GM23338 (cell line): ENCODE measurements at regions not wholly inside any gene's neighbourhood (a gene's known extent, or its start where the extent isn't known, plus 50 kb on each side); places are given as distances from the start of the nearest gene placed in this dataset.
A peak's percentile ranks its signal among the peaks of the same experiment; 100 is the strongest.

Source experiments
- ATAC-seq: fragments of 200-7000 bp; cut with Tn5 transposase; 3 replicates; pipeline ENCODE4 v1.9.1; 2020
- DNase-seq: peaks from one replicate; pipeline ENCODE4 v3.0.0-alpha.2; 2015; ENCODE audit warnings: low spot score
- H2AFZ ChIP-seq: fragments of 200-600 bp; sonication (generic); 2 replicates; pipeline ENCODE4 v1.8.0; 2016; ENCODE audit warnings: antibody characterized with exemption, mild to moderate bottlenecking, moderate library complexity
- H3F3A ChIP-seq: fragments of 200-600 bp; sonication (generic); replicated peaks from 2 replicates; pipeline ENCODE4 v1.8.0; 2017; ENCODE audit warnings: antibody characterized with exemption, mixed run types, low read depth
- H3K27ac ChIP-seq: fragments of 200-600 bp; sonication (generic); 2 replicates; pipeline ENCODE4 v1.6.1; 2016; ENCODE audit warnings: low read depth
- H3K27me3 ChIP-seq: fragments of 200-600 bp; sonication (generic); 2 replicates; pipeline ENCODE4 v1.8.0; 2016; ENCODE audit warnings: mild to moderate bottlenecking, mixed run types, moderate library complexity; ENCODE audit not compliant: insufficient read depth
- H3K36me3 ChIP-seq: fragments of 200-600 bp; sonication (generic); 2 replicates; pipeline ENCODE4 v1.8.0; 2016; ENCODE audit warnings: mild to moderate bottlenecking; ENCODE audit not compliant: insufficient read depth
- H3K4me1 ChIP-seq: fragments of 200-600 bp; sonication (generic); 2 replicates; pipeline ENCODE4 v1.8.0; 2016; ENCODE audit warnings: mild to moderate bottlenecking, moderate library complexity; ENCODE audit not compliant: insufficient read depth
- H3K4me2 ChIP-seq: fragments of 200-600 bp; sonication (generic); 2 replicates; pipeline ENCODE4 v1.7.1; 2017; ENCODE audit warnings: mixed run types
- H3K4me3 ChIP-seq: fragments of 200-600 bp; sonication (generic); 2 replicates; pipeline ENCODE4 v1.6.1; 2016; ENCODE audit warnings: mixed run types
- H3K79me2 ChIP-seq: fragments of 200-600 bp; sonication (generic); replicated peaks from 2 replicates; pipeline ENCODE4 v1.8.0; 2017; ENCODE audit warnings: mild to moderate bottlenecking; ENCODE audit not compliant: insufficient read depth
- H3K9me2 ChIP-seq: fragments of 200-600 bp; sonication (generic); 2 replicates; pipeline ENCODE4 v1.8.0; 2017; ENCODE audit not compliant: insufficient read depth
- H4K20me1 ChIP-seq: fragments of 200-600 bp; sonication (generic); replicated peaks from 2 replicates; pipeline ENCODE4 v1.8.0; 2017; ENCODE audit warnings: mild to moderate bottlenecking; ENCODE audit not compliant: insufficient read depth
- H3K27ac Mint-ChIP-seq: 2 replicates; pipeline ENCODE4 v1.8.0; 2020; ENCODE audit warnings: inconsistent platforms, mild to moderate bottlenecking, moderate library complexity, mixed read lengths
- H3K27me3 Mint-ChIP-seq: 3 replicates; pipeline ENCODE4 v1.8.0; 2022; ENCODE audit warnings: low read depth, mild to moderate bottlenecking, moderate library complexity, mixed read lengths, inconsistent platforms; ENCODE audit not compliant: insufficient read depth, poor library complexity
- H3K36me3 Mint-ChIP-seq: 3 replicates; pipeline ENCODE4 v1.8.0; 2021; ENCODE audit warnings: low read depth, mild to moderate bottlenecking, inconsistent platforms, moderate library complexity, mixed read lengths
- H3K4me1 Mint-ChIP-seq: 3 replicates; pipeline ENCODE4 v1.8.0; 2020; ENCODE audit warnings: mild to moderate bottlenecking, inconsistent platforms, mixed read lengths
- H3K4me3 Mint-ChIP-seq: 3 replicates; pipeline ENCODE4 v1.8.0; 2021; ENCODE audit warnings: moderate library complexity, mild to moderate bottlenecking, inconsistent platforms, mixed read lengths
- H3K9me3 Mint-ChIP-seq: 3 replicates; pipeline ENCODE4 v1.8.0; 2020; ENCODE audit warnings: moderate library complexity, mild to moderate bottlenecking, inconsistent platforms, mixed read lengths
- CREB1 ChIP-seq: fragments of 250-450 bp; sonication (Bioruptor Pico); IDR thresholded peaks from 2 replicates; pipeline ENCODE4 v1.5.0; 2020; ENCODE audit warnings: low read depth, mild to moderate bottlenecking, moderate library complexity
- JUNB ChIP-seq: IDR thresholded peaks from one replicate; pipeline ENCODE4 v1.6.1; 2016; ENCODE audit warnings: antibody characterized with exemption; ENCODE audit not compliant: unreplicated experiment
- TF ChIP-seq, protein P1 (sequence below), 2 experiments: fragments of 200-600 bp in 1 of 2; sonication (generic) in 1 of 2; conservative IDR thresholded peaks; 2 replicates each; pipeline versions ENCODE4 v1.5.1 to v1.6.1; 2016 to 2017; ENCODE audit warnings: antibody characterized with exemption in 2 of 2, low read depth in 2 of 2, mild to moderate bottlenecking in 2 of 2, moderate library complexity in 1 of 2
- TF ChIP-seq, protein P2 (sequence below): IDR thresholded peaks from one replicate; pipeline ENCODE4 v1.6.1; 2018; ENCODE audit warnings: antibody characterized with exemption; ENCODE audit not compliant: unreplicated experiment

DNA sequence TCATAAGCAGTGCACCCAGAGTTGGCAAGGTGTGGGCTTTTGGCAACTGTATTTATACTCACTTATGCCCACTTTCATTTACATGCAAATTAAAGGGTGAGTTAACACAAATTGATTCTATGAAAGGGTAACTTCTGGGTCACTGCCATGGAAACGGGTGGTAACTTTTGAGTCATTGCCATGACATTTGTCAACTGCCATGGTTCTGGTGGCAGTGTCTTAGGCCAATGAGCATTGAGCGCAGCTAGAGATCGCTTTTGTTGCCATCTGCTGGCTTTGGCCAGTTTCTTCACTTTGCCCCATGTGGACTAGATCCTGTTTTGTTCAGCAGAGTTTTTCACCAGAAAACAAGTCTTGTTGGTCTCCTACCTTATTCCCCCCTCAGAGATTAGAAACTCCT, 170.8 kb upstream of the NUDT6 start:
- no peaks in the 10 kb centered on the region for H3K9me2 ChIP-seq
- no peak overlapping the region for H3K27ac ChIP-seq
- H4K20me1 ChIP-seq = no peaks in the 10 kb centered on the region
- ATAC-seq (no peak), DNase-seq (no peak)
- H3F3A ChIP-seq = no peaks in the 10 kb centered on the region
- Mint-ChIP-seq H3K27ac (no peak overlapping the region), H3K4me1 (no peaks in the 10 kb centered on the region), H3K36me3 (peaks cover 23% of the 10 kb centered on the region), H3K27me3 (peaks cover 2% of the 10 kb centered on the region), H3K9me3 (no peaks in the 10 kb centered on the region), H3K4me3 (no peak overlapping the region)
- no peak overlapping the region for H3K4me2 ChIP-seq
- H3K79me2 ChIP-seq = no peaks in the 10 kb centered on the region
- no peak overlapping the region for H2AFZ ChIP-seq
- no peaks in the 10 kb centered on the region for H3K36me3 ChIP-seq
- no peaks in the 10 kb centered on the region for H3K27me3 ChIP-seq
- H3K4me3 ChIP-seq = no peak overlapping the region
- H3K4me1 ChIP-seq = no peaks in the 10 kb centered on the region
- TF ChIP-seq JUNB = no peak
- TF ChIP-seq, protein P1, sequence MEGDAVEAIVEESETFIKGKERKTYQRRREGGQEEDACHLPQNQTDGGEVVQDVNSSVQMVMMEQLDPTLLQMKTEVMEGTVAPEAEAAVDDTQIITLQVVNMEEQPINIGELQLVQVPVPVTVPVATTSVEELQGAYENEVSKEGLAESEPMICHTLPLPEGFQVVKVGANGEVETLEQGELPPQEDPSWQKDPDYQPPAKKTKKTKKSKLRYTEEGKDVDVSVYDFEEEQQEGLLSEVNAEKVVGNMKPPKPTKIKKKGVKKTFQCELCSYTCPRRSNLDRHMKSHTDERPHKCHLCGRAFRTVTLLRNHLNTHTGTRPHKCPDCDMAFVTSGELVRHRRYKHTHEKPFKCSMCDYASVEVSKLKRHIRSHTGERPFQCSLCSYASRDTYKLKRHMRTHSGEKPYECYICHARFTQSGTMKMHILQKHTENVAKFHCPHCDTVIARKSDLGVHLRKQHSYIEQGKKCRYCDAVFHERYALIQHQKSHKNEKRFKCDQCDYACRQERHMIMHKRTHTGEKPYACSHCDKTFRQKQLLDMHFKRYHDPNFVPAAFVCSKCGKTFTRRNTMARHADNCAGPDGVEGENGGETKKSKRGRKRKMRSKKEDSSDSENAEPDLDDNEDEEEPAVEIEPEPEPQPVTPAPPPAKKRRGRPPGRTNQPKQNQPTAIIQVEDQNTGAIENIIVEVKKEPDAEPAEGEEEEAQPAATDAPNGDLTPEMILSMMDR (conservative IDR thresholded peaks at IDR 0.05; ENCODE audit: low read depth in 2 of 2) = peak in 1 of 2 experiments; percentile 39; a peak in 2 of 4 replicates

DNA sequence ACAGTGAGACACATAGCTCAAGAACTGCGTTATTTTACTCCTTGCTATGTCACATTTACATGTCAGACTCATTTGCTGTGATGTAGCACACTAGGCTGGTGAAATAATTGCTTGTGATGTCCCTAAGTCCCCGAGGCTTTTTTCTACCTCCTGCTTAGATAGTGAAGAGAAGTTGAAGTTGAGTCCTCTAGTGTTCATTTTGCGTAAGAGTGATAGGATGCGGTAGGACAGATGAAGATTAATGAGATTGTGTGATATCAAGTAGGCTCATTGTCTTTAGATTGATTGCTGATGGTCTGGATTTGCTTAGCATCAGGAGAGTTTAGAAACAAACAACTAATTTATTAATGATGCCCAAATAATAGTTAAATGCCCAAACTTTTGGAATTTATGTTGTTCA, 173.6 kb upstream of the NUDT6 start:
- Histone ChIP-seq H3K27me3 (no peaks in the 10 kb centered on the region), H3K9me2 (no peaks in the 10 kb centered on the region), H2AFZ (no peak overlapping the region), H3K4me1 (no peaks in the 10 kb centered on the region), H3K4me3 (no peak overlapping the region), H3F3A (no peaks in the 10 kb centered on the region), H3K27ac (no peak overlapping the region), H4K20me1 (no peaks in the 10 kb centered on the region), H3K36me3 (no peaks in the 10 kb centered on the region), H3K79me2 (no peaks in the 10 kb centered on the region), H3K4me2 (no peak overlapping the region)
- Mint-ChIP-seq H3K4me3 (no peak overlapping the region), H3K9me3 (no peaks in the 10 kb centered on the region), H3K36me3 (peaks cover 15% of the 10 kb centered on the region), H3K27me3 (peaks cover under 1% of the 10 kb centered on the region), H3K27ac (0 out of 2 replicates have a peak overlapping the region, but pooled peaks have one; percentile 6), H3K4me1 (no peaks in the 10 kb centered on the region)
- peak; percentile 85 for ATAC-seq
- TF ChIP-seq CREB1 = no peak
- no peak for TF ChIP-seq JUNB
- TF ChIP-seq, protein P2, sequence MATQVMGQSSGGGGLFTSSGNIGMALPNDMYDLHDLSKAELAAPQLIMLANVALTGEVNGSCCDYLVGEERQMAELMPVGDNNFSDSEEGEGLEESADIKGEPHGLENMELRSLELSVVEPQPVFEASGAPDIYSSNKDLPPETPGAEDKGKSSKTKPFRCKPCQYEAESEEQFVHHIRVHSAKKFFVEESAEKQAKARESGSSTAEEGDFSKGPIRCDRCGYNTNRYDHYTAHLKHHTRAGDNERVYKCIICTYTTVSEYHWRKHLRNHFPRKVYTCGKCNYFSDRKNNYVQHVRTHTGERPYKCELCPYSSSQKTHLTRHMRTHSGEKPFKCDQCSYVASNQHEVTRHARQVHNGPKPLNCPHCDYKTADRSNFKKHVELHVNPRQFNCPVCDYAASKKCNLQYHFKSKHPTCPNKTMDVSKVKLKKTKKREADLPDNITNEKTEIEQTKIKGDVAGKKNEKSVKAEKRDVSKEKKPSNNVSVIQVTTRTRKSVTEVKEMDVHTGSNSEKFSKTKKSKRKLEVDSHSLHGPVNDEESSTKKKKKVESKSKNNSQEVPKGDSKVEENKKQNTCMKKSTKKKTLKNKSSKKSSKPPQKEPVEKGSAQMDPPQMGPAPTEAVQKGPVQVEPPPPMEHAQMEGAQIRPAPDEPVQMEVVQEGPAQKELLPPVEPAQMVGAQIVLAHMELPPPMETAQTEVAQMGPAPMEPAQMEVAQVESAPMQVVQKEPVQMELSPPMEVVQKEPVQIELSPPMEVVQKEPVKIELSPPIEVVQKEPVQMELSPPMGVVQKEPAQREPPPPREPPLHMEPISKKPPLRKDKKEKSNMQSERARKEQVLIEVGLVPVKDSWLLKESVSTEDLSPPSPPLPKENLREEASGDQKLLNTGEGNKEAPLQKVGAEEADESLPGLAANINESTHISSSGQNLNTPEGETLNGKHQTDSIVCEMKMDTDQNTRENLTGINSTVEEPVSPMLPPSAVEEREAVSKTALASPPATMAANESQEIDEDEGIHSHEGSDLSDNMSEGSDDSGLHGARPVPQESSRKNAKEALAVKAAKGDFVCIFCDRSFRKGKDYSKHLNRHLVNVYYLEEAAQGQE = no peak
- TF ChIP-seq, protein P1 (conservative IDR thresholded peaks at IDR 0.05; ENCODE audit: low read depth in 2 of 2) = peak; percentile 87 to 88
- DNase-seq = peak; percentile 84
